ENCODE measurements at regions not wholly inside any gene's neighbourhood (a gene's known extent, or its start where the extent isn't known, plus 50 kb on each side); places are given as distances from the start of the nearest gene placed in this dataset.

DNA sequence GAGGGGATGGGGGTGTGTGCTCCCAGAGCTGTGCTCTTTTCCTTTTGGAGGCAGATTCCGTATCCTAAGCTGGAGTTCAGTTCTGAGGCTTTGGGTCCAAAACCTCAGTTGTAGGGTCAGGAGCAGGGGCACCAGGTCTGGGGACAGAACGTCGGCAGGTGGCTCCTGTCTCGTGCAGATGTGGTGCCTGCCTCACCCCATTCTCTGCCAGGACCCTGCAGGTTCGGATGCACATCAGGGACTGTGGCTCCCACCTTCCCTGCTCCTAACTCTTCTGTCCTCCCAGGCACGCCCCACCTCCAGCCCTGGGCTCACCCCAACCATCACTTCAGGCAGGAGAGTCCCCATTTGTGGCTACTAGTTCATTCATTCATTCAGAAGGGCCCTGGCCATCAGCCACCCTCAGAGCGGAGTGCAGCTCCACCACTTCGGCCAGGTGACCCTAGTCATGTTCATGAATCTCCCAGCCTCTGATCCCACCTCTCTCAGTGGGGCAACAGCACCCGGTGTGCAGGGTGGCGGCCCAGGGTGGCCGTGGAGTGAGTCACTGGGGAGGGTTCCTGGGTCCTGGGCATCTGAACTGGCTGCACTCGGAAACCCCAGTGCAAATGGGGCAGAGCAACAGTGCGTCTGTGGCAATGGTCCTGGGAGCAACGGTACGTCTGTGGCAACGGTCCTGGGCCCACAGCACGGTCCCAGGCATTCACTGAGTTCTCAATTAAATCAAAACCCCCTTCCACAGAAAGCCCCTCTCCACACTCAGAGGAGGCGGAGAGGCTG is 100.8 kb upstream of the FAM20C start:
- no peak overlapping the region for H3K27ac ChIP-seq
- H3K27me3 ChIP-seq, result no peaks in the 10 kb centered on the region
- peaks cover 4 to 9% of the 10 kb centered on the region in 2 experiments for H3K4me1 ChIP-seq (ENCODE audit: control insufficient read depth in 1 of 2, insufficient read depth in 1 of 2, low read depth in 1 of 2, low read length in 1 of 2)
- H3K9me3 ChIP-seq, result no peaks in the 10 kb centered on the region
- no peaks in the 10 kb centered on the region for H3K36me3 ChIP-seq
- H3K4me3 ChIP-seq (ENCODE audit: low read depth in 1 of 2, low read length in 1 of 2), result no peak overlapping the region
- TF ChIP-seq, protein P1, sequence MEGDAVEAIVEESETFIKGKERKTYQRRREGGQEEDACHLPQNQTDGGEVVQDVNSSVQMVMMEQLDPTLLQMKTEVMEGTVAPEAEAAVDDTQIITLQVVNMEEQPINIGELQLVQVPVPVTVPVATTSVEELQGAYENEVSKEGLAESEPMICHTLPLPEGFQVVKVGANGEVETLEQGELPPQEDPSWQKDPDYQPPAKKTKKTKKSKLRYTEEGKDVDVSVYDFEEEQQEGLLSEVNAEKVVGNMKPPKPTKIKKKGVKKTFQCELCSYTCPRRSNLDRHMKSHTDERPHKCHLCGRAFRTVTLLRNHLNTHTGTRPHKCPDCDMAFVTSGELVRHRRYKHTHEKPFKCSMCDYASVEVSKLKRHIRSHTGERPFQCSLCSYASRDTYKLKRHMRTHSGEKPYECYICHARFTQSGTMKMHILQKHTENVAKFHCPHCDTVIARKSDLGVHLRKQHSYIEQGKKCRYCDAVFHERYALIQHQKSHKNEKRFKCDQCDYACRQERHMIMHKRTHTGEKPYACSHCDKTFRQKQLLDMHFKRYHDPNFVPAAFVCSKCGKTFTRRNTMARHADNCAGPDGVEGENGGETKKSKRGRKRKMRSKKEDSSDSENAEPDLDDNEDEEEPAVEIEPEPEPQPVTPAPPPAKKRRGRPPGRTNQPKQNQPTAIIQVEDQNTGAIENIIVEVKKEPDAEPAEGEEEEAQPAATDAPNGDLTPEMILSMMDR (IDR thresholded peaks at IDR 0.05), result no peak

DNA sequence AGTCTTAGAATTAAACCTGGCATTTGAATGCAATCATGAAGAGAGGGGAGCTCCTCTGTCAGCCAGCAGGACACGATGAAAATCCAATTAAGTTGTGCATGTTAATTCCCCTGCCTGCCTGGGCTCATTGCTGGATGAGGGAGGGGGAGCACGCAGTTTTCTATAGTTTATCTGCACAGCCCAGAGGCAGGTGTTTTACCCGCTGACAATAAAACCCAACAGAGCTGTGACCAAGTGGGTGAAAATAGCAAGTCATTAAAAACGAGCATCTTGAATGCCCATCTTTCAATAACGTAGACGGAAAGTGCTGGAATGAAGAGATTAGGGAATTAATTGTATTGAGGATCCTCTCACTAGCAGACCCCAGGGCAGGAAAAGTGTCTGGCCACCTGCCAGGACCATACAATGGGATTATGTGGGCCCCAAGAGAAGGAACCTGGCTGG is 100.1 kb upstream of the FAM20C start:
- no peaks in the 10 kb centered on the region for H3K27me3 ChIP-seq
- no peaks in the 10 kb centered on the region for H3K36me3 ChIP-seq
- no peak overlapping the region for H3K27ac ChIP-seq
- no peaks in the 10 kb centered on the region for H3K9me3 ChIP-seq
- peaks cover 4 to 9% of the 10 kb centered on the region in 2 experiments for H3K4me1 ChIP-seq (ENCODE audit: control insufficient read depth in 1 of 2, insufficient read depth in 1 of 2, low read depth in 1 of 2, low read length in 1 of 2)
- TF ChIP-seq, protein P1 (IDR thresholded peaks at IDR 0.05), result no peak
- no peak overlapping the region for H3K4me3 ChIP-seq (ENCODE audit: low read depth in 1 of 2, low read length in 1 of 2)

DNA sequence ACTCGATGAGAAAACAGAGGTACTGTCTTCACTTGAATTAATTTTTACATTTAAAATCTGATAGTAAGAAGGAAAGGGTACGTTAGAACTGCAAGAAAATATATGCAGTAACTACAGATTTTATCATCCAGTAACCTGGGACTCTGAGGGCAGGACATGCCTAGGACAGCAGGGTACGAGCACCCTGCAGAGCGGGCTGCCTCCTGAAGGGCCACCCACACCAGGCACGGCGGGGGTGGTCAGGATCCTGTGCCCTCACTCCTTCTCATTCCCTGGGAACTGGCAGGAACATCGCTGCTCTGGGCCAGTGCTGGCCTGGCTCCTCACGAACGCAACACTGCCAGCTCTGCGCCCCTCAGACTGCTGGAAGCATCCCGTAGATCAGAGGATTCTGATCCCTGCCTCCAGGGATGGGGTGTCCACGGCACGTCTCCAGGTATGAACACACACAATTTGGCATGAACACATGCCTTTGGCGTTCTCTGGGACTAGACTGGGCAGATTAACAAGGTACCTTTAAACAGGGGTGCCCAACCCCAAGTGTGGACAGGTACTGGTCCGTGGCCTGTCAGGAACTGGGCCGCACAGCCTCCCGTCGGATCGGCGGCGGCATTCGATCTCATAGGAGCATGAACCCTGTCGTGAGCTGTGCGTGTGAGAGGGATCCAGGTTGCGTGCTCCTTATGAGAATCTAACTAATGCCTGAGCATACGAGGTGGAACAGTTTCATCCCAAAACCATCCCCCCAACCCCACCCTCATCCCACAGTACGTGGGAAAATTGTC is 99.3 kb upstream of the FAM20C start:
- no peaks in the 10 kb centered on the region for H3K9me3 ChIP-seq
- peaks cover 4 to 9% of the 10 kb centered on the region in 2 experiments for H3K4me1 ChIP-seq (ENCODE audit: control insufficient read depth in 1 of 2, insufficient read depth in 1 of 2, low read depth in 1 of 2, low read length in 1 of 2)
- no peaks in the 10 kb centered on the region for H3K36me3 ChIP-seq
- H3K4me3 ChIP-seq (ENCODE audit: low read depth in 1 of 2, low read length in 1 of 2), result no peak overlapping the region
- H3K27ac ChIP-seq, result no peak overlapping the region
- TF ChIP-seq, protein P1 (IDR thresholded peaks at IDR 0.05), result no peak
- no peaks in the 10 kb centered on the region for H3K27me3 ChIP-seq

DNA sequence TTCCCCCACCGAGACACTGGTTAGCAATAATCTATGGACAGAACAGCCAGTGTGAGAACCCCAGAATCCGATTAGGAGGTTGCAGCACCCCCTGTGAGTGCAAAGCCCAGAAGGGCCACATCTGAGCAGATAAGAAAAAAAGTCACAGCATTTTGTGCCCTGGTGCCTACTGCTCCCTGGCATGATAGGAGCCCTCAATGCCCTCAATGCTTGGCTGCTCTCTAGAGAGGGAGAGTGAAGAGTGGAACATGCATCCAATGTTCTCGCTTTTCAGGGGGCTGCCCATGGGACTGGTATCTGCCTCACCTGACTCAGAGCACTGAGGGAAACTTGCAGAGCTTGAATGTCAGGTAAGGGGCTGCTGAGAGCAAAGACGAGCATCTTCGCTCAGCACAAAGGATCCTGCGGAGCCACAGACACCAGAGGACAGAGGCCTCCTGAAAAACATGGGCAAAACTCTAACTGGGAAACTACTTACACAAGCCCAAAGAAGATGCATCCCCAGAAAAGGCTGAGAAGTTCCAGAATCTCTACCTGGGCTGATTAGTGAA is 98.0 kb upstream of the FAM20C start:
- Histone ChIP-seq H3K36me3 (no peaks in the 10 kb centered on the region), H3K4me3 (ENCODE audit: low read depth in 1 of 2, low read length in 1 of 2) (no peak overlapping the region), H3K27me3 (no peaks in the 10 kb centered on the region), H3K4me1 (ENCODE audit: control insufficient read depth in 1 of 2, insufficient read depth in 1 of 2, low read depth in 1 of 2, low read length in 1 of 2) (peaks cover 4 to 9% of the 10 kb centered on the region in 2 experiments), H3K9me3 (no peaks in the 10 kb centered on the region), H3K27ac (no peak overlapping the region)
- TF ChIP-seq, protein P1 (IDR thresholded peaks at IDR 0.05), result no peak

DNA sequence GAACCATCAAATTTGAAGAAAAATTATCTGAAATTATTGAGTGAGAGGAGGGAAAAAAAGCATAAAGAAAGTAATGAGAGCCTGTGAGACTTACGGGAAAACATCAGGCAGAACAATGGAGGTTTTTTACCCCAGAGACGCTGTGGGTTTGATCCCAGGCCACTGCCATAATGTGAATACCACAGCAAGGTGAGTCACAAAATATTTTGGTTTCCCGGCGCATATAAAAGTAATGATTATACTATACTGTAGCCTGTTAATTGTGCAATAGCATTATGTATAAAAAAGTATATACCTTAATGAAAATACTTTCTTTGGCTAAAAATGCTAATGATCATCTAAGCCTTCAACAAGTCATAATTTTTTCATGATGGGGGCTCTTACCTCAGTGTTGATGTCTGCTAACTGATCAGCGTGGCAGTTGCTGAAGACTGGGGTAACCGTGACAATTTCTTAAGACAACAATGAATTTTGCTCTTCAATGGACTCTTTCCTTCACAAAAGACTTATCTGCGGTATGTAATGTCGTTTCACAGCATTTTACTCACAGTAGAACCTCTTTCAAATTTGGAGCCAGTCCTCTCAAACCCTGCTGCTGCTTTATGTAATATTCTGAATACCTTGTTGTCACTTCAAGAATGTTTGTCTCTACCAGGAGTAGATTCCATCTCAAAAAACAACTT is 97.0 kb upstream of the FAM20C start:
- Histone ChIP-seq H3K27ac (no peak overlapping the region), H3K27me3 (no peaks in the 10 kb centered on the region), H3K9me3 (no peaks in the 10 kb centered on the region), H3K36me3 (no peaks in the 10 kb centered on the region), H3K4me3 (ENCODE audit: low read depth in 1 of 2, low read length in 1 of 2) (no peak overlapping the region), H3K4me1 (ENCODE audit: control insufficient read depth in 1 of 2, insufficient read depth in 1 of 2, low read depth in 1 of 2, low read length in 1 of 2) (peaks cover 4 to 6% of the 10 kb centered on the region in 2 experiments)
- TF ChIP-seq, protein P1 (IDR thresholded peaks at IDR 0.05), result no peak
